ENCODE measurements at regions not wholly inside any gene's neighbourhood (a gene's known extent, or its start where the extent isn't known, plus 50 kb on each side); places are given as distances from the start of the nearest gene placed in this dataset.

- no peak overlapping the region for H3K27ac ChIP-seq (ENCODE audit: insufficient read length, low read depth, low read length)
- WGBS (ENCODE audit: extremely low coverage, insufficient read length, low lambda C conversion rate), result no CpG with 5 or more reads among the region's 3 CpGs
- no peak overlapping the region for H3K4me3 Mint-ChIP-seq
Measured at GRCh38 chr9:88789785-88790184, 201.5 kb upstream of the S1PR3 start.

More at GRCh38 chr9:88789785-88790184, 201.5 kb upstream of the S1PR3 start:
- H2BK5ac ChIP-seq (ENCODE audit: insufficient read length, low read length), result no peak overlapping the region
- H3K23me2 ChIP-seq (ENCODE audit: insufficient read length, low read depth, low read length, poor library complexity, severe bottlenecking), result no peaks in the 10 kb centered on the region
- H4K8ac ChIP-seq (replicated peaks; ENCODE audit: insufficient read length, low read depth, low read length), result no peak overlapping the region
- H4K20me1 ChIP-seq (ENCODE audit: control insufficient read depth, insufficient read depth, insufficient read length), result no peaks in the 10 kb centered on the region
- H3K18ac ChIP-seq (ENCODE audit: insufficient read length, low read depth, low read length), result no peak overlapping the region
- Mint-ChIP-seq H3K27ac (no peak overlapping the region), H3K36me3 (ENCODE audit: insufficient read depth in 1 of 3, low read depth in 3 of 3) (no peaks in the 10 kb centered on the region; a peak in 1 of 7 replicates), H3K4me1 (no peaks in the 10 kb centered on the region), H3K9me3 (no peaks in the 10 kb centered on the region), H3K27me3 (ENCODE audit: low read depth) (peaks cover 2% of the 10 kb centered on the region; the same call in 1 of the 2 replicates)
- no peaks in the 10 kb centered on the region for H3K4me1 ChIP-seq (ENCODE audit: insufficient read depth, low read length)
- no peaks in the 10 kb centered on the region for H3K79me2 ChIP-seq (ENCODE audit: insufficient read depth, low read length)
- H3K9ac ChIP-seq (ENCODE audit: extremely low read depth, insufficient read length, low read length), result no peak overlapping the region
- no peak for DNase-seq
- no peak overlapping the region for H3K14ac ChIP-seq (ENCODE audit: insufficient read depth, low read length)
- no peak overlapping the region for H3K56ac ChIP-seq (ENCODE audit: insufficient read length, low read depth, low read length)
- no peak overlapping the region for H3K4ac ChIP-seq (ENCODE audit: low read depth, low read length)
- H3K4me2 ChIP-seq (ENCODE audit: insufficient read depth, insufficient read length, low read length), result no peak overlapping the region
- H3K9me3 ChIP-seq (ENCODE audit: control insufficient read depth, low read depth, low read length), result no peaks in the 10 kb centered on the region
- H2AFZ ChIP-seq (ENCODE audit: low read length), result no peak overlapping the region
- H4K91ac ChIP-seq (ENCODE audit: insufficient read length, low read depth, low read length), result no peak overlapping the region
- no peak overlapping the region for H2AK5ac ChIP-seq (ENCODE audit: insufficient read length, low read length)
- H3K27me3 ChIP-seq (ENCODE audit: insufficient read depth, low read length), result no peaks in the 10 kb centered on the region
- no peak overlapping the region for H2BK120ac ChIP-seq (ENCODE audit: low read depth, low read length, poor library complexity, severe bottlenecking)
- no peak overlapping the region for H2BK12ac ChIP-seq (ENCODE audit: insufficient read length, low read depth, low read length)
- H2BK15ac ChIP-seq (ENCODE audit: low read depth, low read length), result no peak overlapping the region
- no peaks in the 10 kb centered on the region for H3K79me1 ChIP-seq (ENCODE audit: insufficient read depth, low read depth, low read length, poor library complexity, severe bottlenecking)
- TF ChIP-seq CTCF (conservative IDR thresholded peaks at IDR 0.05), result no peak
- H3T11ph ChIP-seq (ENCODE audit: low read length), result no peak overlapping the region
- no peak overlapping the region for H3K23ac ChIP-seq (ENCODE audit: insufficient read length, low read depth, low read length)
- no peak overlapping the region for H2BK20ac ChIP-seq (ENCODE audit: low read depth, low read length, poor library complexity, severe bottlenecking)
- H4K5ac ChIP-seq (ENCODE audit: insufficient read length, low read depth, low read length), result no peak overlapping the region

All from H9 (cell line).